Smooth muscle cell (in vitro differentiated cells): ENCODE measurements at regions not wholly inside any gene's neighbourhood (a gene's known extent, or its start where the extent isn't known, plus 50 kb on each side); places are given as distances from the start of the nearest gene placed in this dataset.

Experiments
- DNase-seq: peaks from one replicate; lab custom pipeline; 2025; ENCODE audit not compliant: unreplicated experiment; lab: John Stamatoyannopoulos, UW
- H2AFZ ChIP-seq: fragments of 200-600 bp; sonication (generic); 2 replicates; pipeline ENCODE4 v1.6.0; 2016; ENCODE audit warnings: antibody characterized with exemption, low read depth, mild to moderate bottlenecking
- H3F3A ChIP-seq: fragments of 200-600 bp; sonication (generic); 2 replicates; pipeline ENCODE4 v1.6.0; 2017; ENCODE audit warnings: antibody characterized with exemption, low read depth
- H3K27ac ChIP-seq: fragments of 200-600 bp; sonication (generic); 2 replicates; pipeline ENCODE4 v1.5.1; 2016; ENCODE audit warnings: low read depth, mild to moderate bottlenecking
- H3K27me3 ChIP-seq: fragments of 200-600 bp; sonication (generic); 2 replicates; pipeline ENCODE4 v1.6.1; 2016; ENCODE audit warnings: low read depth, mild to moderate bottlenecking
- H3K36me3 ChIP-seq: fragments of 200-600 bp; sonication (generic); 2 replicates; pipeline ENCODE4 v1.5.1; 2016; ENCODE audit warnings: low read depth
- H3K4me1 ChIP-seq: fragments of 200-600 bp; sonication (generic); 2 replicates; pipeline ENCODE4 v1.5.1; 2016; ENCODE audit warnings: low read depth
- H3K4me2 ChIP-seq: fragments of 200-600 bp; sonication (generic); 2 replicates; pipeline ENCODE4 v1.6.0; 2016; ENCODE audit warnings: mild to moderate bottlenecking
- H3K4me3 ChIP-seq: fragments of 200-600 bp; sonication (generic); 2 replicates; pipeline ENCODE4 v1.5.1; 2016; ENCODE audit warnings: mild to moderate bottlenecking
- H3K79me2 ChIP-seq: fragments of 200-600 bp; sonication (generic); 2 replicates; pipeline ENCODE4 v1.6.0; 2016; ENCODE audit warnings: low read depth, mild to moderate bottlenecking
- H3K9ac ChIP-seq: fragments of 200-600 bp; sonication (generic); 2 replicates; pipeline ENCODE4 v1.6.0; 2016; ENCODE audit warnings: low read depth
- H3K9me3 ChIP-seq: fragments of 200-600 bp; sonication (generic); replicated peaks from 2 replicates; pipeline ENCODE4 v1.5.1; 2016; ENCODE audit warnings: low read depth
- H4K20me1 ChIP-seq: fragments of 200-600 bp; sonication (generic); 2 replicates; pipeline ENCODE4 v1.6.0; 2016; ENCODE audit warnings: low read depth
- CTCF ChIP-seq: fragments of 200-600 bp; sonication (generic); IDR thresholded peaks from 2 replicates; pipeline ENCODE4 v1.5.1; 2017; ENCODE audit warnings: borderline replicate concordance, mild to moderate bottlenecking, antibody characterized with exemption; ENCODE audit not compliant: insufficient read depth, poor library complexity, severe bottlenecking
- WGBS: methylation state at CpG from one replicate; pipeline ENCODE4 v1.1.7; 2016; ENCODE audit warnings: low lambda C conversion rate; 5-methylcytosine and 5-hydroxymethylcytosine counted together

DNA sequence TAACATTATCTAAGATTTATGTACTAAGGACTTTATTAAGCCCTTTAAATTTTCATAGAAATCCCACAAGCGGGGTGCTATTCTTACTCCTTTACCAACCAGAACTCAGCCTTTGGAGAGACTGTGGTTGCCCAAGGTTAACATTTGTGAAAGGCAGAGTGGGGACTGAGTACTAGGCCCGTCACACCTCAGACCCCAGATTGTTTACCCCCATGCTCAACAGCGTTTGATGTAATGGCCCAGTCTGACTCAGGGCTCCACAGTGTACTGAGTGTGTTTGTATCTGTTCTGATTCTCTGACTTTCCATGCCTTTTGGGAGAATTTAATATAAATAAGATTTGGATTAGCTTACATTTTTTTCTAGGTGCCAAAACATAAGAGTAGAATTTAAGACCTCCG lies 110.0 kb downstream of the GAS1 start:
- 94% methylated on average over 4 of the region's 4 CpGs for WGBS

GRCh38 chr9:86836797-86837196 lies 110.5 kb downstream of the GAS1 start:
- H3K27ac ChIP-seq = no peak overlapping the region
- no peaks in the 10 kb centered on the region for H3K79me2 ChIP-seq
- H3K4me3 ChIP-seq = no peak overlapping the region
- H4K20me1 ChIP-seq = no peaks in the 10 kb centered on the region
- DNase-seq = no peak
- H3K36me3 ChIP-seq = no peaks in the 10 kb centered on the region
- no peaks in the 10 kb centered on the region for H3K4me1 ChIP-seq
- no peaks in the 10 kb centered on the region for H3F3A ChIP-seq
- H3K9ac ChIP-seq = no peak overlapping the region
- no peaks in the 10 kb centered on the region for H3K27me3 ChIP-seq
- peak overlapping the region; percentile 83 for H2AFZ ChIP-seq
- H3K9me3 ChIP-seq = no peaks in the 10 kb centered on the region
- no peak for TF ChIP-seq CTCF
- no peak overlapping the region for H3K4me2 ChIP-seq
- 70% methylated on average over 5 of the region's 5 CpGs for WGBS

More for the DNA sequence above, 110.0 kb downstream of the GAS1 start:
- Histone ChIP-seq H3K27ac (no peak overlapping the region), H3K27me3 (no peaks in the 10 kb centered on the region), H3K36me3 (no peaks in the 10 kb centered on the region), H3K4me2 (no peak overlapping the region), H3K9ac (no peak overlapping the region), H2AFZ (no peak overlapping the region), H3F3A (no peaks in the 10 kb centered on the region), H3K79me2 (no peaks in the 10 kb centered on the region), H3K4me3 (no peak overlapping the region), H3K4me1 (no peaks in the 10 kb centered on the region), H4K20me1 (no peaks in the 10 kb centered on the region), H3K9me3 (no peaks in the 10 kb centered on the region)
- no peak for DNase-seq
- no peak for TF ChIP-seq CTCF

DNA sequence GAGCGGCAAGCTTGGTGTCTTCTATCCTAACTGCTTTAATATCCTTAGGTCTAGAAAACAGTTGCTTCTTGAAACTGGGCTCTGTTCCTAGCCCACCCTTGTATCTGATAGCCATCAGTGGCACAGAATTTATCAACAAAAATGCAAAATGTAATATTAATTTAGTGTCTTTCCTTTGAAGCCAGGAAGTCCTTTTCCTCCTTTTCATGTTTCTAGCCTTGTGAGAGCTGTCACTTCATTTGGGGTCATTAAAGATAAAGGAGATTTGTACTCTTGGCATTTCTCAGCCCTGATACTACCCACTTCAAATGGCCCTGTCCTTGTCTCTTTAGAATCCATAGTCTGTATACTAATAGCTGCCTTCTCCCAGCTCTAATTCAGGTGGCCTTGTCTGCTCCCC lies 111.0 kb downstream of the GAS1 start:
- TF ChIP-seq CTCF = no peak
- Histone ChIP-seq H3K4me1 (no peaks in the 10 kb centered on the region), H3K9ac (no peak overlapping the region), H3K4me2 (no peak overlapping the region), H3K27me3 (no peaks in the 10 kb centered on the region), H4K20me1 (no peaks in the 10 kb centered on the region), H3K27ac (no peak overlapping the region), H3K79me2 (no peaks in the 10 kb centered on the region), H3F3A (no peaks in the 10 kb centered on the region), H3K4me3 (no peak overlapping the region), H2AFZ (no peak overlapping the region), H3K9me3 (no peaks in the 10 kb centered on the region), H3K36me3 (no peaks in the 10 kb centered on the region)
- 84% methylated on average over 1 of the region's 1 CpG for WGBS
- DNase-seq = no peak

DNA sequence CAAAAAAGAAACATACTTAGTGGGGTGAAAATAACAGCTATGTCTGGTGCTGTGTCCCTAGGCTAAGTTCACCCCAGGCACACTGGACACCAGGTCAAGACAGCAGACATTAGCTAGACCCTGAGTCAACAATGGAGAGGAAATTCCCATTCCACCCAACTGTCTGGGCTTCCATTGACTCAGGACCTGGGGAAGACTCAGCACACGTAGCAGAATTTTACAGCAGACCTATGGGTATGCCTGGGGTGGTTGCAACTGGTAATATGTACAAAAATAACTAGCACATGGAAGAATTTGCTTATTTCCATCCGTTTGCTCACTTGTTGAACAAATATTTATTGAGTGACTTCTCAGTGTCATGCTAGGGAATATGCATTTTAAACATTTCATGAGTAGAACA lies 117.0 kb downstream of the GAS1 start:
- Histone ChIP-seq H3K27ac (no peak overlapping the region), H3K27me3 (no peaks in the 10 kb centered on the region), H3F3A (no peaks in the 10 kb centered on the region), H2AFZ (no peak overlapping the region), H3K36me3 (no peaks in the 10 kb centered on the region), H4K20me1 (no peaks in the 10 kb centered on the region), H3K79me2 (no peaks in the 10 kb centered on the region), H3K9me3 (no peaks in the 10 kb centered on the region), H3K9ac (no peak overlapping the region), H3K4me1 (no peaks in the 10 kb centered on the region), H3K4me2 (no peak overlapping the region), H3K4me3 (no peak overlapping the region)
- TF ChIP-seq CTCF = no peak
- WGBS = 72% methylated on average over 2 of the region's 2 CpGs
- DNase-seq = no peak
